Stimulated activated memory B cell treated with anti-CD40 and anti-IgM and Interleukin-4, amounts not matched to agents 10 μg/mL and 1 μg/mL and 100 μg/mL, for 72 hours (primary cell): ENCODE measurements at regions not wholly inside any gene's neighbourhood (a gene's known extent, or its start where the extent isn't known, plus 50 kb on each side); places are given as distances from the start of the nearest gene placed in this dataset.

Source experiments
- ATAC-seq: fragments of 150-1000 bp; cut with Tn5 transposase; 2 replicates; pipeline ENCODE4 v1.10.0; 2021
- H3K27ac Mint-ChIP-seq: one replicate; pipeline ENCODE4 v1.8.0; 2022; ENCODE audit warnings: mild to moderate bottlenecking, mixed read lengths
- H3K27me3 Mint-ChIP-seq: one replicate; pipeline ENCODE4 v1.8.0; 2022; ENCODE audit warnings: mixed read lengths
- H3K36me3 Mint-ChIP-seq: one replicate; pipeline ENCODE4 v1.8.0; 2022; ENCODE audit warnings: mixed read lengths
- H3K4me1 Mint-ChIP-seq: one replicate; pipeline ENCODE4 v1.8.0; 2022; ENCODE audit warnings: mixed read lengths
- H3K4me3 Mint-ChIP-seq: one replicate; pipeline ENCODE4 v1.8.0; 2022; ENCODE audit warnings: mild to moderate bottlenecking, moderate library complexity, mixed read lengths
- H3K9me3 Mint-ChIP-seq: one replicate; pipeline ENCODE4 v1.8.0; 2022; ENCODE audit warnings: mixed read lengths

- no peaks in the 10 kb centered on the region for H3K36me3 Mint-ChIP-seq
- H3K9me3 Mint-ChIP-seq, result peaks cover 3% of the 10 kb centered on the region
- ATAC-seq, result no peak
- H3K4me1 Mint-ChIP-seq, result no peaks in the 10 kb centered on the region
- no peak overlapping the region for H3K27ac Mint-ChIP-seq
- H3K4me3 Mint-ChIP-seq, result no peak overlapping the region
- H3K27me3 Mint-ChIP-seq, result no peaks in the 10 kb centered on the region
These were observed 366.9 kb downstream of the TGFB2 start for GRCh38 chr1:218711884-218712674.

DNA sequence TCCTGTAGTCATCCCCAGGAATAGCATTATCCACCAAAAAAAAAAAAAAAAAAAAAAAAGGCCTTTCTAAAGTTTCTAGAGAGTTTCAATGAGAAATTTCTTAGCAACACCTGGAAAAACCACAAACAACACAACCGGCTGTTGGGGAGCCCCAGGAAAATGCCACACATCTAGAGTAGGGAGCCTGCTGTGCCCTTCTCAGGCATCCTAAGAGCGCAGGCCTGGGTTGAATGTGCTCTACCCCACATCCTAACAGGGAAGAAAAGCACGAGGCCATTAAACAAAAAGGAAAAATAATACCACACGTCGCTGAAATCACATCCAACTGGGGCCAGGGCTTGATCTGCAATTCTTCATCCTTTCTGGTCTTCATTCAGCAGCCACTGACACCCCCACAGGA is 367.5 kb downstream of the TGFB2 start:
- ATAC-seq, result no peak
- Mint-ChIP-seq H3K9me3 (peaks cover 3% of the 10 kb centered on the region), H3K4me3 (no peak overlapping the region), H3K27ac (no peak overlapping the region), H3K36me3 (no peaks in the 10 kb centered on the region), H3K27me3 (no peaks in the 10 kb centered on the region), H3K4me1 (no peaks in the 10 kb centered on the region)

DNA sequence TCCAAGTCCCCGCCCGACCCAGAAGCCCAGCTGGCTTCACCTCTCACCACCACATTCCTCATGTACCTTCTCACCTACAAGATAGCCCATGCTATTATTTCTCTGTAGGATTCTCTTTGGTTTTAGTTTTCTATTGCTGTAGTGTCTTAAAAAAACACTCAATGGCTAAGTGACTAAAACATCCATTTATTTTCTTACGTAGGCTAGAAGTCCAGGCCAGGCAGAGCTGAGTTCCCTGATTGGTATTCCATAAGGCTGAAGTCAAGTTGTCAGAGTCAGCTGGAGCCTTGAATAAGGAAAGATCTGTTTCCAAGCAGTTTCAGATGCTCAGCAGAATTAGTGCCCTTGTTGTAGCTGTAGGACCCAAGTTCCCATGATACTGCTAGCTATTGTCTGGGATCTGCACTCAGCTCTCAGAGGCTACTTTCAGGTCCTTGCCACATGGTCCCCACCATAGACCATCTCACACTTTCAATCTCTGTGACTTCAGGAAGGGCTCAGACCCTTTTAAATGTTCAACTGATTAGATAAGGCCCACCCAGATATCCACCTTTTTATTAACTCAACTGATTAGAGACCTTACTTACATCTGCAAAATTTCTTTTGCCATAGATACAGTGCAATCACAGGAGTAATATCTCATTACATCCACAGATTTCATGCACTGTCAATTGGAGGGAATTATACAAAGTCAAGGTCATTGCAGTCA is 371.0 kb downstream of the TGFB2 start:
- ATAC-seq, result no peak
- H3K27ac Mint-ChIP-seq, result no peak overlapping the region
- no peak overlapping the region for H3K4me3 Mint-ChIP-seq
- H3K27me3 Mint-ChIP-seq, result no peaks in the 10 kb centered on the region
- H3K36me3 Mint-ChIP-seq, result no peaks in the 10 kb centered on the region
- no peaks in the 10 kb centered on the region for H3K4me1 Mint-ChIP-seq
- H3K9me3 Mint-ChIP-seq, result peaks cover 3% of the 10 kb centered on the region

DNA sequence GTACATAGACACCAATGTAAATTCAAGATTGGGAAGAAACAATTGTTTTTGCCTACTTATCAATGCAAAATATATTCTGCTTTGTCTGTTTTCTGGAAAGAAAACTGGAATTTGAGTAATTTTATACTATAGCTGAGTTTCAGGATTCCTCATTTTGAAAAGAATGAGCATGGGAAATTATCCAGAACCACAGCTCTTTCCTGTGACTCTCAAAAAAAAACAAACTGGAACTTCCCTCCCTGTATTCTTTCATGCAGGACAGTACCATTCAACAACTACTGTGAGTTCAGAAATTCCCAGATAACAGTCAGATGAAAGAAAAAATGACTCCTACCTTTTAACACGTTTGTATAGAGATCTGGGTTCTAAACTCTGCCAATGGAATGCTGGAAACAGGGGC is 372.4 kb downstream of the TGFB2 start:
- Mint-ChIP-seq H3K27ac (no peak overlapping the region), H3K9me3 (peaks cover 3% of the 10 kb centered on the region), H3K27me3 (no peaks in the 10 kb centered on the region), H3K36me3 (no peaks in the 10 kb centered on the region), H3K4me3 (no peak overlapping the region), H3K4me1 (no peaks in the 10 kb centered on the region)
- no peak for ATAC-seq

GRCh38 chr1:218718206-218718605 is 373.1 kb downstream of the TGFB2 start:
- Mint-ChIP-seq H3K36me3 (no peaks in the 10 kb centered on the region), H3K27me3 (no peaks in the 10 kb centered on the region), H3K4me3 (no peak overlapping the region), H3K4me1 (no peaks in the 10 kb centered on the region), H3K9me3 (peaks cover 3% of the 10 kb centered on the region), H3K27ac (no peak overlapping the region)
- ATAC-seq, result no peak

DNA sequence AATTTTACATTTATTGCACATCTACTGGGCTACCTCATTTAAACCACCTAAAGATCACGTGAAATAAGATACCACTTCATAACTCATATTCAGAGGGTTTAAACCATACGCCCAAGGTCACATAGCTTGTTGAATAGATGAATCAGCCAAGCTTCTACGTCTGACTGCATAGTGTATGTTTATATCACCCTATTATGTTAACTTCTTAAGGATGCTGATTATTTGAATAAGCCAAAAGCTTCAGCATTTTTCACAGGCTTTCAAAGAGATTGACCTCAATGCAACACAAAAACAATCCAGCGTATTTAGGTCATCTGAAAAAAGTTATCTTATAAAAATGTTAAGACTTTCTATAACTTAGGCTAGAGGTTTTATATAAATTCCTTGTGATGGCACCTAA is 373.8 kb downstream of the TGFB2 start:
- no peak for ATAC-seq
- Mint-ChIP-seq H3K4me3 (no peak overlapping the region), H3K4me1 (no peaks in the 10 kb centered on the region), H3K27me3 (no peaks in the 10 kb centered on the region), H3K9me3 (peaks cover 3% of the 10 kb centered on the region), H3K36me3 (no peaks in the 10 kb centered on the region), H3K27ac (no peak overlapping the region)

GRCh38 chr1:218728898-218729565 is 383.9 kb downstream of the TGFB2 start:
- no peaks in the 10 kb centered on the region for H3K27me3 Mint-ChIP-seq
- no peaks in the 10 kb centered on the region for H3K36me3 Mint-ChIP-seq
- ATAC-seq, result no peak
- peaks cover 2% of the 10 kb centered on the region for H3K9me3 Mint-ChIP-seq
- H3K4me3 Mint-ChIP-seq, result no peak overlapping the region
- no peak overlapping the region for H3K27ac Mint-ChIP-seq
- no peaks in the 10 kb centered on the region for H3K4me1 Mint-ChIP-seq

- peaks cover 2% of the 10 kb centered on the region for H3K9me3 Mint-ChIP-seq
- no peak overlapping the region for H3K4me3 Mint-ChIP-seq
- H3K27me3 Mint-ChIP-seq, result no peaks in the 10 kb centered on the region
- no peak for ATAC-seq
- no peak overlapping the region for H3K27ac Mint-ChIP-seq
- H3K36me3 Mint-ChIP-seq, result no peaks in the 10 kb centered on the region
- H3K4me1 Mint-ChIP-seq, result no peaks in the 10 kb centered on the region
These were observed 390.4 kb downstream of the TGFB2 start for GRCh38 chr1:218735436-218736032.

- Mint-ChIP-seq H3K4me3 (no peak overlapping the region), H3K9me3 (no peaks in the 10 kb centered on the region), H3K27ac (no peak overlapping the region), H3K27me3 (no peaks in the 10 kb centered on the region), H3K4me1 (no peaks in the 10 kb centered on the region), H3K36me3 (no peaks in the 10 kb centered on the region)
- ATAC-seq, result no peak
These were observed 394.3 kb downstream of the TGFB2 start for GRCh38 chr1:218739426-218739825.

DNA sequence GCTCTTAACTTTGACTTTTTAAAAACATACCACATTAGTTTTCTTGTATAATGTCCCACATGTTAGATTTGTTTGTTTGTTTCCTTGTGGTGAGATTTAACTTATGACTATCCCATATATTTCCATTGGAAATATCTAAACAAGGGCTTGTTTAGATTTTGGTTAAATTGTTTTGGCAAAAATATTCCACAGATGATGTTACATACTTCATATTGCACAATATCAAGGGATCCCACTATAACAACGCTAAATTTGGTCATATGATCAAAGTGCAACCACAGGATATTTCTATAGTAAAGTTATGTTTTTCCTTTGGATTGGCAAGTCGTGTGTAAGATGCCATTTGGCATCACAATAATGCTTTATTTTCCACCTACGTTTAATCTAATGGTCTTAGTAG is 396.7 kb downstream of the TGFB2 start:
- H3K27ac Mint-ChIP-seq, result no peak overlapping the region
- H3K27me3 Mint-ChIP-seq, result no peaks in the 10 kb centered on the region
- H3K4me1 Mint-ChIP-seq, result no peaks in the 10 kb centered on the region
- no peak overlapping the region for H3K4me3 Mint-ChIP-seq
- no peak for ATAC-seq
- peaks cover 5% of the 10 kb centered on the region for H3K9me3 Mint-ChIP-seq
- no peaks in the 10 kb centered on the region for H3K36me3 Mint-ChIP-seq

GRCh38 chr1:218742467-218743262 is 397.5 kb downstream of the TGFB2 start:
- peaks cover 8% of the 10 kb centered on the region for H3K9me3 Mint-ChIP-seq
- no peaks in the 10 kb centered on the region for H3K27me3 Mint-ChIP-seq
- no peak overlapping the region for H3K27ac Mint-ChIP-seq
- no peak overlapping the region for H3K4me3 Mint-ChIP-seq
- H3K36me3 Mint-ChIP-seq, result no peaks in the 10 kb centered on the region
- no peak for ATAC-seq
- no peaks in the 10 kb centered on the region for H3K4me1 Mint-ChIP-seq

- Mint-ChIP-seq H3K4me3 (no peak overlapping the region), H3K9me3 (peaks cover 8% of the 10 kb centered on the region), H3K27me3 (no peaks in the 10 kb centered on the region), H3K27ac (no peak overlapping the region), H3K36me3 (no peaks in the 10 kb centered on the region), H3K4me1 (no peaks in the 10 kb centered on the region)
- no peak for ATAC-seq
These were observed 398.8 kb downstream of the TGFB2 start for GRCh38 chr1:218743861-218744505.

GRCh38 chr1:218748071-218748470 is 402.9 kb downstream of the TGFB2 start:
- no peak for ATAC-seq
- H3K9me3 Mint-ChIP-seq, result peaks cover 8% of the 10 kb centered on the region
- no peak overlapping the region for H3K27ac Mint-ChIP-seq
- no peak overlapping the region for H3K4me3 Mint-ChIP-seq
- H3K4me1 Mint-ChIP-seq, result no peaks in the 10 kb centered on the region
- no peaks in the 10 kb centered on the region for H3K27me3 Mint-ChIP-seq
- no peaks in the 10 kb centered on the region for H3K36me3 Mint-ChIP-seq

DNA sequence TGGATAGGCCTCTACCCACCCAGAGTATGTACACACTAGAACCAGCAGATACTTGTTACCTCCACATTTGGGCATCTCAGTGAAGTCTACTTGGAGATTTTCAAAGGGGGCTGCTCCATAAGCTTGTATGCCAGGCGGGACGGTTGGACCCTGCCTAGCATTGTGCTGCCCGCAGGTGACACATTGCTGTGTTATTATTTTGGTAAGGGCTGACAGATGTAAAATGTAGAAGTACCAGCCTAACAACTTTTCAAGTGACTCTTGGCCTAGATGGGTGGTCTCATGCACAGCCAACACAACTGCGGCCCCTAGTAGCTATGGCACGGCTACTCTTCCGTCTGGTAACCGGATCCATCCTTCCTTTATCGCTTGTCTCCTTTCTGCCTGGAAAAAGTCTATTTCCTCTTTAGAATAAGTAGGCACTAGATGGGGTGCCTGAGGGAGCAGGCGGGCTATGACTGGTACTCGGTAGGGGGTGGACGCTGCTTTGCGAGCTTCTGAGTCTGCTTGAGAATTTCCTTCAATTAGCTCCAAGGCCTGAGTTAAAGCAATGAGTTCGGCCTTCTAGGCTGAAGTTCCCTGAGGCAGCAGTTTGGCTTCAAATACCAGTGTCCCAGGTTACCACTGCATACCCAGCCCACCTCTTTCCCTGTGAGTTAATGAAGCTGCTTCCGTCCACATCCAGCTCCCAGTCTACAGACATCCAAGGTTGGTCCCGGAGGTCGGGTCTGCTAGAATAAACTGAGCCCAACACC is 405.3 kb downstream of the TGFB2 start:
- Mint-ChIP-seq H3K4me1 (no peaks in the 10 kb centered on the region), H3K27ac (no peak overlapping the region), H3K4me3 (no peak overlapping the region), H3K27me3 (no peaks in the 10 kb centered on the region), H3K36me3 (no peaks in the 10 kb centered on the region), H3K9me3 (peaks cover 4% of the 10 kb centered on the region)
- ATAC-seq, result peak; percentile 8
